ENCODE measurements at regions not wholly inside any gene's neighbourhood (a gene's known extent, or its start where the extent isn't known, plus 50 kb on each side); places are given as distances from the start of the nearest gene placed in this dataset.

DNA sequence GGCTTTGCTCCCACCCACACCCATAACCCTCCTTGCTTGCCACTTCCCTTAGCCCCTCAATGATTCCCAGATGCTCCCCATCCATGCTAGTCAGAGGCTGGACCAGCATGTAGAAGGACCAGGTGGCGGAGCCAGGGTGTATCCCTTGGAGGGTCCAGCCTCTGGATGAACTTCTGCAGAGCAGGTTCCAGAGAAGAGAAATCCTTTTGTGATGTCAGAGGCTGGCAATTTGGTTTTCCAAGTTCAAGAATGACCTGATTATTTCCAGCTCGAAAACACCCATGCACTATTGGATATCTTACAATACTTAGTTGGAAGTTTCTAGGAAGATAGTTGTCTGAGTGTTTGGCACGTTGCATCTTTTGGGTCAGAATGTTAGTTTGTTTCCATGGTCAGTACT, 168.3 kb upstream of the RPS6KA3 start:
- Histone ChIP-seq H3K27ac (no peak overlapping the region), H3K4me1 (no peaks in the 10 kb centered on the region), H3K36me3 (no peaks in the 10 kb centered on the region), H3K27me3 (peaks cover 0 to 3% of the 10 kb centered on the region in 2 donors), H3K4me3 (no peak overlapping the region), H3K9me3 (no peaks in the 10 kb centered on the region)
- no peak for DNase-seq
- intact Hi-C loops (cut with DNase I; ENCODE audit: low total_unique reads) = no loop called here
- no peak for TF ChIP-seq POLR2A (IDR thresholded peaks at IDR 0.05)
- no peak for TF ChIP-seq CTCF (IDR thresholded peaks at IDR 0.05)

DNA sequence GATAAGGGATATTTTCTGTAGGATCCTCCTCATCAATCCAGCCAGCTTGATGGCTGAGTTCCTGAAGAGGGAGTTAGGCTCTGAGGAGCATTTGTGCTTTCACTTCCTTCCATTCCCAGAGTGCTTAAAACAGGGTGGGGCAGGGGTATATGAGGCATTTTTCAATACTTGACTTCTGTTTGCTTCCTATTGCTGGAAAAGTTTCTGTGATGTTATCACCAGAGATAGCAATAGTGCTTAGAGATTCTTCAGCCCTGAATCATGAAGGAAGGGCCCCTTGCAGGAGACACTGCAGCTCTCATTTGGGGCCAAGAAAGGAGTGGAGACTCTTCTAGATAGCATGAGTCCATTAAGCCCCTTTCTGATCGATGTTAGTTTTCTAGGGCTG, 166.7 kb upstream of the RPS6KA3 start:
- Histone ChIP-seq H3K36me3 (no peaks in the 10 kb centered on the region), H3K27me3 (peaks cover 0 to 3% of the 10 kb centered on the region in 2 donors), H3K27ac (no peak overlapping the region), H3K4me3 (no peak overlapping the region), H3K9me3 (no peaks in the 10 kb centered on the region), H3K4me1 (no peaks in the 10 kb centered on the region)
- TF ChIP-seq POLR2A (IDR thresholded peaks at IDR 0.05) (no peak), CTCF (IDR thresholded peaks at IDR 0.05) (no peak)
- DNase-seq = no peak
- intact Hi-C loops (cut with DNase I; ENCODE audit: low total_unique reads) = no loop called here

DNA sequence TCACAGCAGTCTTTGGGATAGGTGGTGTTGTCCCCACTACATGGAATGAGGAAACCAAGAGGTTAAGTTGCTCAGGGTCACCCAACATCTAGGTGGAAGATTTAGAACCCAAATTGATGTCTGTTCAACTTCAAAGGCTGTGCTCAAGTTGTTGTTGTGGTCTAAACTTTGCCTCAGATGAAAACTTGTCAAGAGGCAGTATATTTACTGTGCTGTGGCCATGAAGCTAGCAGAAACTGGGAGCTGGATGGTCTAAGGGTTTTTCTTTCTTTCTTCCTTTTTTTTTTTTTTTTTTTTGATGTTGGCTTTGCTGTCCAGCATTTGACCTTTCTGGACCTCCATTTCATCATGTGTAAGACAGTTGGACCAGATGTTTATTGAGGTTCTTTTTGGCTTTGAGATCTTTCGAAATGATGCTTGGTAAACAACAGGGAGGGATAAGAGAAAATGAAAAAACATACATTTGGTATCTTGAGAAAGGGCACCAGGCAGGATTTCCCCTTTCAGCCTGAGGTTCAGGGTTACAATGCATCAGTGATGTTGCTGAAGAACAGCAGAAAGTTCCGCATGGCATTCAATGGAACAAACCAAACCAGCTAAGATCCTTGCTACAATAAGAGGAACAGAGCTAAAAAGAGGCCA, 166.2 kb upstream of the RPS6KA3 start:
- peaks cover 0 to 3% of the 10 kb centered on the region in 2 donors for H3K27me3 ChIP-seq
- H3K27ac ChIP-seq = no peak overlapping the region
- TF ChIP-seq POLR2A (IDR thresholded peaks at IDR 0.05) = no peak
- no peak for TF ChIP-seq CTCF (IDR thresholded peaks at IDR 0.05)
- H3K4me3 ChIP-seq = no peak overlapping the region
- no peaks in the 10 kb centered on the region for H3K9me3 ChIP-seq
- H3K36me3 ChIP-seq = no peaks in the 10 kb centered on the region
- intact Hi-C loops (cut with DNase I; ENCODE audit: low total_unique reads) = no loop called here
- no peak for DNase-seq
- no peaks in the 10 kb centered on the region for H3K4me1 ChIP-seq

GRCh38 chrX:20432048-20432447, 165.3 kb upstream of the RPS6KA3 start:
- Histone ChIP-seq H3K4me1 (no peaks in the 10 kb centered on the region), H3K4me3 (no peak overlapping the region), H3K9me3 (no peaks in the 10 kb centered on the region), H3K36me3 (no peaks in the 10 kb centered on the region), H3K27me3 (peaks cover 0 to 3% of the 10 kb centered on the region in 2 donors), H3K27ac (no peak overlapping the region)
- intact Hi-C loops (cut with DNase I; ENCODE audit: low total_unique reads) = no loop called here
- DNase-seq = no peak
- no peak for TF ChIP-seq POLR2A (IDR thresholded peaks at IDR 0.05)
- TF ChIP-seq CTCF (IDR thresholded peaks at IDR 0.05) = no peak

DNA sequence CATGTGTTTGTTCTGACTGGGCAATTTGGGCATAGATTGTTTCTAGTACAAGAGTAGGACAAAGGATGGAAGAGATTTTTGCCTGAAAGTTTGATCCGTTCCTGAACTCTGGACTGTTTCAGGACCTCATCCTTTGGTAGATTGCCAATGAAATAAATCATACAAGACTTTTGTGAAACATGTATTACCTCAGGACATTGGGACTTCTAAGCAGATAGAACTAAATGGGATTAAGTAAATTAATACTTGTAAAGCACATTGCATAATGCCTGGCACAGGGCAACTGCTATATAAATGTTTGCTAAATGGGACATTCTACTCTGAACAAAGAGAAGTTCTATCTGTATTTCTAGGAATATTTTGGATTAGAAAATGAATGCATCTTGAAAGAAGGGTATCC, 164.8 kb upstream of the RPS6KA3 start:
- Histone ChIP-seq H3K4me3 (no peak overlapping the region), H3K4me1 (no peaks in the 10 kb centered on the region), H3K27ac (no peak overlapping the region), H3K36me3 (no peaks in the 10 kb centered on the region), H3K9me3 (no peaks in the 10 kb centered on the region), H3K27me3 (no peaks in the 10 kb centered on the region)
- TF ChIP-seq CTCF (IDR thresholded peaks at IDR 0.05) (no peak), POLR2A (IDR thresholded peaks at IDR 0.05) (no peak)
- intact Hi-C loops (cut with DNase I; ENCODE audit: low total_unique reads) = no loop called here
- no peak for DNase-seq
